PFSK-1 (cell line): ENCODE measurements at regions not wholly inside any gene's neighbourhood (a gene's known extent, or its start where the extent isn't known, plus 50 kb on each side); places are given as distances from the start of the nearest gene placed in this dataset.

Experiments
- FOXP2 ChIP-seq: optimal IDR thresholded peaks from 2 replicates; pipeline ENCODE3; 2011; ENCODE audit warnings: borderline replicate concordance, control low read depth, inconsistent platforms; ENCODE audit not compliant: insufficient read depth; ENCODE audit errors: extremely low read length, extremely low read depth
- POLR2AphosphoS5 ChIP-seq: IDR thresholded peaks from 2 replicates; pipeline ENCODE4 v1.6.1; 2012; ENCODE audit warnings: low read depth, mild to moderate bottlenecking, control low read depth, low read length, moderate library complexity
- SIN3A ChIP-seq: IDR thresholded peaks from 2 replicates; pipeline ENCODE4 v1.6.1; 2012; ENCODE audit warnings: mild to moderate bottlenecking, low read length, moderate library complexity, borderline replicate concordance; ENCODE audit not compliant: insufficient read depth
- TAF1 ChIP-seq: IDR thresholded peaks from 2 replicates; pipeline ENCODE4 v1.6.1; 2012; ENCODE audit warnings: low read length, control low read depth, borderline replicate concordance; ENCODE audit not compliant: insufficient read depth
- TF ChIP-seq, protein P1 (sequence below), 2 experiments: IDR thresholded peaks; 2 replicates each; pipeline versions ENCODE4 v1.6.1 to v1.8.0; 2011 to 2012; ENCODE audit warnings: low read depth in 2 of 2, low read length in 2 of 2, control low read depth in 1 of 2, inconsistent platforms in 1 of 2, mild to moderate bottlenecking in 1 of 2, moderate library complexity in 1 of 2; ENCODE audit not compliant: insufficient read depth in 1 of 2

DNA sequence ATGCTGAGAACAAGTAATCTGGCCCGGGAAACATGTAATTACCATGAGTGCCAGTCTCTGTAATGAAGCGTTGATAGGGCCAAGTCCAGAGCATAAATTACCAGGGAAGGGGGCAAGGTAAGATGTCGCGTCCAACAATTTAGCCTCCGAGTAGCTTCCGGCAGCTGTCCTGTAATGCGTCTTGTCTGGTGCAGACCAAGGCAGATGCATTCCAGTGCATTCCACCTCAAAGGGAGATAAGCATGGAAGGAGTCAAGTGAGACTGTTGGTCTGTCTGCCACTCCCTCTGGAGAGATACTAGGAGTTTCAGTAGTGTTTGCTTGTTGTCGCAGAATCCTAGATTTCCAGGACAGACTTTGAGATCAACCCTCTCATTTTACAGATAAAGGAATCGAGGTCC is 218.3 kb downstream of the AACS start:
- TF ChIP-seq SIN3A (no peak), POLR2AphosphoS5 (no peak), TAF1 (no peak), FOXP2 (no peak)
- TF ChIP-seq, protein P1, sequence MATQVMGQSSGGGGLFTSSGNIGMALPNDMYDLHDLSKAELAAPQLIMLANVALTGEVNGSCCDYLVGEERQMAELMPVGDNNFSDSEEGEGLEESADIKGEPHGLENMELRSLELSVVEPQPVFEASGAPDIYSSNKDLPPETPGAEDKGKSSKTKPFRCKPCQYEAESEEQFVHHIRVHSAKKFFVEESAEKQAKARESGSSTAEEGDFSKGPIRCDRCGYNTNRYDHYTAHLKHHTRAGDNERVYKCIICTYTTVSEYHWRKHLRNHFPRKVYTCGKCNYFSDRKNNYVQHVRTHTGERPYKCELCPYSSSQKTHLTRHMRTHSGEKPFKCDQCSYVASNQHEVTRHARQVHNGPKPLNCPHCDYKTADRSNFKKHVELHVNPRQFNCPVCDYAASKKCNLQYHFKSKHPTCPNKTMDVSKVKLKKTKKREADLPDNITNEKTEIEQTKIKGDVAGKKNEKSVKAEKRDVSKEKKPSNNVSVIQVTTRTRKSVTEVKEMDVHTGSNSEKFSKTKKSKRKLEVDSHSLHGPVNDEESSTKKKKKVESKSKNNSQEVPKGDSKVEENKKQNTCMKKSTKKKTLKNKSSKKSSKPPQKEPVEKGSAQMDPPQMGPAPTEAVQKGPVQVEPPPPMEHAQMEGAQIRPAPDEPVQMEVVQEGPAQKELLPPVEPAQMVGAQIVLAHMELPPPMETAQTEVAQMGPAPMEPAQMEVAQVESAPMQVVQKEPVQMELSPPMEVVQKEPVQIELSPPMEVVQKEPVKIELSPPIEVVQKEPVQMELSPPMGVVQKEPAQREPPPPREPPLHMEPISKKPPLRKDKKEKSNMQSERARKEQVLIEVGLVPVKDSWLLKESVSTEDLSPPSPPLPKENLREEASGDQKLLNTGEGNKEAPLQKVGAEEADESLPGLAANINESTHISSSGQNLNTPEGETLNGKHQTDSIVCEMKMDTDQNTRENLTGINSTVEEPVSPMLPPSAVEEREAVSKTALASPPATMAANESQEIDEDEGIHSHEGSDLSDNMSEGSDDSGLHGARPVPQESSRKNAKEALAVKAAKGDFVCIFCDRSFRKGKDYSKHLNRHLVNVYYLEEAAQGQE (IDR thresholded peaks at IDR 0.05; ENCODE audit: insufficient read depth in 1 of 2, low read depth in 2 of 2, low read length in 2 of 2), result no peak
